ENCODE measurements at regions not wholly inside any gene's neighbourhood (a gene's known extent, or its start where the extent isn't known, plus 50 kb on each side); places are given as distances from the start of the nearest gene placed in this dataset.
"Not testable (repeated sequence)": the region's sequence is repeated elsewhere in the genome, so short reads cannot be mapped to it uniquely, and the experiment has no call there.

GRCh38 chr4:3967204-3967603 lies 201.0 kb downstream of the ADRA2C start:
- not testable (repeated sequence) for DNase-seq

- not testable (repeated sequence) for DNase-seq
Measured at GRCh38 chr4:3972626-3973025, 206.4 kb downstream of the ADRA2C start.

- peak in 1 of 2 experiments; percentile 7 for DNase-seq
Measured at GRCh38 chr4:3973581-3974200, 207.5 kb downstream of the ADRA2C start.

GRCh38 chr4:3983518-3984125 lies 217.4 kb downstream of the ADRA2C start:
- not testable (repeated sequence) for DNase-seq

- not testable (repeated sequence) for DNase-seq
Measured at GRCh38 chr4:3984796-3985195, 218.6 kb downstream of the ADRA2C start.

- DNase-seq, result not testable (repeated sequence)
Measured at GRCh38 chr4:3986412-3986811, 220.2 kb downstream of the ADRA2C start.

- not testable (repeated sequence) for DNase-seq
Measured at GRCh38 chr4:3997386-3997785, 229.3 kb downstream of the OTOP1 start.

GRCh38 chr4:4004036-4004435 lies 222.7 kb downstream of the OTOP1 start:
- not testable (repeated sequence) for DNase-seq

GRCh38 chr4:4004702-4005101 lies 222.0 kb downstream of the OTOP1 start:
- not testable (repeated sequence) for DNase-seq

GRCh38 chr4:4006356-4006755 lies 220.4 kb downstream of the OTOP1 start:
- DNase-seq, result not testable (repeated sequence)

GRCh38 chr4:4019071-4019470 lies 207.7 kb downstream of the OTOP1 start:
- DNase-seq, result peak; percentile 19 to 79

- not testable (repeated sequence) for DNase-seq
Measured at GRCh38 chr4:4021161-4021560, 205.6 kb downstream of the OTOP1 start.

GRCh38 chr4:4026708-4027107 lies 200.0 kb downstream of the OTOP1 start:
- not testable (repeated sequence) for DNase-seq

- DNase-seq, result peak; percentile 35 to 76
Measured at GRCh38 chr4:4028752-4029151, 198.0 kb downstream of the OTOP1 start.

GRCh38 chr4:4030509-4030908 lies 196.2 kb downstream of the OTOP1 start:
- not testable (repeated sequence) for DNase-seq

GRCh38 chr4:4031446-4032135 lies 195.1 kb downstream of the OTOP1 start:
- not testable (repeated sequence) for DNase-seq

- DNase-seq, result not testable (repeated sequence)
Measured at GRCh38 chr4:4032364-4032763, 194.4 kb downstream of the OTOP1 start.

GRCh38 chr4:4032801-4033605 lies 193.7 kb downstream of the OTOP1 start:
- DNase-seq, result not testable (repeated sequence)

GRCh38 chr4:4037399-4038138 lies 189.2 kb downstream of the OTOP1 start:
- DNase-seq, result not testable (repeated sequence)

- not testable (repeated sequence) for DNase-seq
Measured at GRCh38 chr4:4045823-4046222, 180.9 kb downstream of the OTOP1 start.

- not testable (repeated sequence) for DNase-seq
Measured at GRCh38 chr4:4046686-4047085, 180.0 kb downstream of the OTOP1 start.

- not testable (repeated sequence) for DNase-seq
Measured at GRCh38 chr4:4047202-4047601, 179.5 kb downstream of the OTOP1 start.

Measured in NCI-H524 (cell line).